K562 (cell line): ENCODE measurements at regions not wholly inside any gene's neighbourhood (a gene's known extent, or its start where the extent isn't known, plus 50 kb on each side); places are given as distances from the start of the nearest gene placed in this dataset.
"Not testable (repeated sequence)": the region's sequence is repeated elsewhere in the genome, so short reads cannot be mapped to it uniquely, and the experiment has no call there.

Source experiments
- ATAC-seq: fragments of 200-7000 bp; cut with Tn5 transposase; 3 replicates; pipeline ENCODE4 v1.9.1; 2020; ENCODE audit warnings: moderate library complexity
- BruUV-seq: library from RNA; stranded (reverse); fragments of 400-500 nt; replicated peaks from 2 replicates; lab custom pipeline; 2021; lab: Mats Ljungman, UMichigan
- CTCF ChIA-PET: fragments of 300-600 bp; formaldehyde crosslinking; extraction: SDS; loops from one replicate; lab custom pipeline; 2021; ENCODE audit warnings: low intra/inter-chr PET ratio; lab: Yijun Ruan, JAX
- POLR2A ChIA-PET: fragments of 300-600, 350-650 bp; sonication (Branson Sonifier 250); formaldehyde crosslinking; extraction: SDS; loops from one replicate; lab custom pipeline; 2021; ENCODE audit warnings: antibody characterized with exemption, inconsistent platforms; lab: Yijun Ruan, JAX
- DNase-seq, 4 experiments: peaks; one replicate each; pipeline versions ENCODE4 v3.0.0 to v3.0.0-alpha.2; 2011 to 2018; ENCODE audit warnings: low spot score in 3 of 4, mixed read lengths in 3 of 4; ENCODE audit errors: extremely low read depth in 1 of 4
- FAIRE-seq: peaks from 2 replicates; lab custom pipeline; 2011; peaks lifted over from hg19 to GRCh38; lab: Jason Lieb, UNC
- H2AFZ ChIP-seq: 2 replicates; pipeline ENCODE4 v1.6.0; 2011; ENCODE audit warnings: low read depth, low read length, control low read depth, inconsistent platforms
- H3K27ac ChIP-seq: fragments of 200-600 bp; 3 replicates; pipeline ENCODE4 v1.8.0; 2011; ENCODE audit warnings: low read depth, mild to moderate bottlenecking, control low read depth, inconsistent platforms, low read length, moderate library complexity, mixed read lengths; ENCODE audit errors: extremely low read depth
- H3K27me3 ChIP-seq, 2 experiments: fragments of 300-600 bp in 1 of 2; 2 replicates in 1 of 2; 3 replicates in 1 of 2; pipeline versions ENCODE4 v1.6.0 to v1.8.0; 2011; ENCODE audit warnings: inconsistent platforms in 2 of 2, low read length in 2 of 2, mild to moderate bottlenecking in 1 of 2, mixed read lengths in 1 of 2, moderate library complexity in 1 of 2; ENCODE audit not compliant: control insufficient read depth in 2 of 2, insufficient read depth in 2 of 2
- H3K36me3 ChIP-seq: fragments of 300-600 bp; 3 replicates; pipeline ENCODE4 v1.8.0; 2011; ENCODE audit warnings: mild to moderate bottlenecking, low read length, inconsistent platforms; ENCODE audit not compliant: control insufficient read depth, insufficient read depth
- H3K4me1 ChIP-seq, 2 experiments: fragments of 200-600 bp in 1 of 2; replicated peaks in 1 of 2; 2 replicates in 1 of 2; 3 replicates in 1 of 2; pipeline versions ENCODE4 v1.5.1 to v1.8.0; 2011; ENCODE audit warnings: inconsistent platforms in 2 of 2, low read length in 2 of 2, mild to moderate bottlenecking in 1 of 2, mixed read lengths in 1 of 2, moderate library complexity in 1 of 2; ENCODE audit not compliant: control insufficient read depth in 2 of 2, insufficient read depth in 2 of 2
- H3K4me2 ChIP-seq: 2 replicates; pipeline ENCODE4 v1.6.1; 2011; ENCODE audit warnings: low read length, control low read depth, inconsistent platforms, mixed read lengths; ENCODE audit not compliant: insufficient read depth
- H3K4me3 ChIP-seq: fragments of 200-600 bp; sonication (generic), shearing (Covaris generic); 2 replicates; pipeline ENCODE4 v1.5.1; 2016; ENCODE audit warnings: control low read depth, inconsistent platforms
- H3K79me2 ChIP-seq: fragments of 200-600 bp; 3 replicates; pipeline ENCODE4 v1.8.0; 2011; ENCODE audit warnings: low read length, inconsistent platforms; ENCODE audit not compliant: control insufficient read depth, insufficient read depth
- H3K9ac ChIP-seq, 2 experiments: 2 replicates each; pipeline versions ENCODE4 v1.6.0 to v1.6.1; 2011; ENCODE audit warnings: low read depth in 2 of 2, low read length in 2 of 2, control low read depth in 1 of 2, inconsistent platforms in 1 of 2, mild to moderate bottlenecking in 1 of 2, mixed read lengths in 1 of 2; ENCODE audit not compliant: insufficient read depth in 1 of 2
- H3K9me1 ChIP-seq: one replicate; pipeline ENCODE4 v1.6.0; 2011; ENCODE audit warnings: inconsistent platforms, mild to moderate bottlenecking, low read length, moderate library complexity; ENCODE audit not compliant: control insufficient read depth, insufficient read depth
- H3K9me3 ChIP-seq: replicated peaks from 2 replicates; pipeline ENCODE4 v1.5.1; 2011; ENCODE audit warnings: low read depth, low read length, inconsistent platforms; ENCODE audit not compliant: control insufficient read depth, insufficient read depth
- H4K20me1 ChIP-seq: replicated peaks from 2 replicates; pipeline ENCODE4 v1.6.1; 2011; ENCODE audit warnings: low read length, inconsistent platforms, mixed read lengths; ENCODE audit not compliant: control insufficient read depth, insufficient read depth
- ARID2 ChIP-seq: fragments of 450-650 bp; IDR thresholded peaks from 2 replicates; pipeline ENCODE4 v1.6.1; 2017; ENCODE audit warnings: antibody characterized with exemption, mild to moderate bottlenecking
- BCOR ChIP-seq: fragments of 450-650 bp; IDR thresholded peaks from 2 replicates; pipeline ENCODE4 v1.6.1; 2016
- CAMTA2 ChIP-seq: fragments of 250-450 bp; sonication (Bioruptor Pico); conservative IDR thresholded peaks from 2 replicates; pipeline ENCODE4 v1.5.1; 2022
- HNRNPK ChIP-seq: fragments of 200-400 bp; formaldehyde crosslinking; IDR thresholded peaks from one replicate; pipeline ENCODE4 v1.6.1; 2018; ENCODE audit warnings: mild to moderate bottlenecking, low read depth, low read length; ENCODE audit not compliant: poor library complexity, severe bottlenecking
- NFIC ChIP-seq: fragments of 450-650 bp; IDR thresholded peaks from 2 replicates; pipeline ENCODE4 v1.6.1; 2017; ENCODE audit warnings: mild to moderate bottlenecking, inconsistent platforms
- RBM25 ChIP-seq: fragments of 200-400 bp; formaldehyde crosslinking; IDR thresholded peaks from 2 replicates; pipeline ENCODE4 v1.6.1; 2018; ENCODE audit warnings: low read length, low read depth, moderate library complexity; ENCODE audit not compliant: severe bottlenecking
- SMAD3 ChIP-seq: fragments of 450-650 bp; formaldehyde crosslinking; conservative IDR thresholded peaks from 2 replicates; pipeline ENCODE4 v1.4.0; 2020; ENCODE audit warnings: mild to moderate bottlenecking
- SPI1 ChIP-seq: IDR thresholded peaks from 2 replicates; pipeline ENCODE4 v1.6.1; 2011; ENCODE audit warnings: low read depth, low read length, control low read depth, borderline replicate concordance
- TAF15 ChIP-seq: fragments of 200-400 bp; formaldehyde crosslinking; IDR thresholded peaks from 2 replicates; pipeline ENCODE4 v1.6.1; 2017; ENCODE audit warnings: mild to moderate bottlenecking, low read depth, low read length, moderate library complexity
- ZNF146 ChIP-seq: IDR thresholded peaks from one replicate; pipeline ENCODE4 v1.6.1; 2018; ENCODE audit warnings: missing compliant biosample characterization; ENCODE audit not compliant: unreplicated experiment
- ZNF57 ChIP-seq: fragments of 450-650 bp; formaldehyde crosslinking; IDR thresholded peaks from 2 replicates; pipeline ENCODE4 v1.4.0; 2020; ENCODE audit warnings: mild to moderate bottlenecking, moderate library complexity
- WGBS: fragments of 100-300 bp; shearing (Covaris generic); methylation state at CpG from one replicate; pipeline ENCODE4 v1.1.6; 2016; ENCODE audit warnings: low coverage, mixed read lengths; ENCODE audit not compliant: insufficient coverage; ENCODE audit errors: missing lambda C conversion rate; 5-methylcytosine and 5-hydroxymethylcytosine counted together
- in situ Hi-C: fragments of 300-500 bp; cut with MboI; formaldehyde crosslinking; loops from 4 replicates; pipeline ENCODE4 v1.15.0; 2018; ENCODE audit warnings: inconsistent platforms, mixed read lengths
- intact Hi-C: fragments of 100-400 bp; cut with micrococcal nuclease; formaldehyde crosslinking; loops from 2 replicates; pipeline ENCODE4 v1.14.2; 2022
- TF ChIP-seq, protein P1 (sequence below): fragments of 250-450 bp; sonication (Bioruptor Pico); IDR thresholded peaks from 2 replicates; pipeline ENCODE4 v1.5.0; 2021; ENCODE audit warnings: mild to moderate bottlenecking, moderate library complexity

DNA sequence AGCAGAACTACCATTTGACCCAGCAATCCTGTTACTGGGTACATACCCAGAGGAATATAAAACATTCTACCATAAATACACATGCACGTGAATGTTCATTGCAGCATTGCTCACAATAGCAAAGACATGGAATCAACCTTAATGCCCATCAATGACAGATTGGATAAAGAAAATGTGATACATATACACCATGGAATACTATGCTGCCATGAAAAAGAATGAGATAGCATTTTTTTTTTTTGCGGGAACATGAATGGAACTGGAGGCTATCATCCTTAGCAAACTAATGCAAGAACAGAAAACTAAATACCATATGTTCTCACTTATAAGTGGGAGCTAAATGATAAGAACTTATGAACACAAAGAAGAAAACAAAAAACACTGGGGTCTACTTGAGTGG, 72.5 kb upstream of the C1GALT1C1 start:
- TF ChIP-seq RBM25 = peak; percentile 57
- TF ChIP-seq ZNF146 (CRISPR knock-in tag) = peak; percentile 87
- H4K20me1 ChIP-seq, BruUV-seq, H3K9ac ChIP-seq, CTCF ChIA-PET, H3K27me3 ChIP-seq, in situ Hi-C loops, H3K4me3 ChIP-seq, H3K9me3 ChIP-seq, H3K4me2 ChIP-seq, H3K36me3 ChIP-seq, H2AFZ ChIP-seq, ATAC-seq, H3K27ac ChIP-seq, POLR2A ChIA-PET, H3K79me2 ChIP-seq, FAIRE-seq, H3K4me1 ChIP-seq, intact Hi-C loops, H3K9me1 ChIP-seq, DNase-seq: not testable (repeated sequence)
- WGBS = 0% methylated on average over 2 of the region's 2 CpGs

DNA sequence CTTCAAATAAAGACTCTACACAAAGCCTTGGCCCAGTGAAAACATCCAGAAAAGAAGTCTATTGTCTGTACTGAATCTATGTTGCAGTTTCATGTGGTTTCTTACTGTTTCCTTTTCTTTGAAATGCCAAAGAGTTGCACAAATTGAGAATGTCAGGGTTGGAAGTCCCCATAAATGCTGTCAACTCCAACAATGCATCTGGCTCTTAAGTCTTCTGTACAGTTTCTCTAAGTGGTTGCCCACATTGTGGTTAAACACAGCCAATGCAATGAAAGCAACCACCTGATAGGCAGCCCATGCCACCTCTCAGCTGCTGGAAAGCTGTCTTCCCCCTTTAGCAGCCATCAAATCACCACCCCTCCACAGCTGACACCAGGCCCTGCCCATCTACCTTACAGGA, 67.2 kb upstream of the C1GALT1C1 start:
- no TSS peak for BruUV-seq
- no peak for ATAC-seq
- no peak overlapping the region for H3K9ac ChIP-seq
- H3K4me3 ChIP-seq = no peak overlapping the region
- H3K27me3 ChIP-seq = no peaks in the 10 kb centered on the region; a peak in 2 of 5 replicates
- intact Hi-C loops (no loop called here), in situ Hi-C loops (no loop called here)
- H3K36me3 ChIP-seq = no peaks in the 10 kb centered on the region
- no peak for FAIRE-seq
- H3K79me2 ChIP-seq = no peaks in the 10 kb centered on the region
- DNase-seq = no peak
- no peak overlapping the region for H2AFZ ChIP-seq
- H3K9me3 ChIP-seq = no peaks in the 10 kb centered on the region
- no peaks in the 10 kb centered on the region for H3K4me1 ChIP-seq
- no peaks in the 10 kb centered on the region for H4K20me1 ChIP-seq
- H3K4me2 ChIP-seq = no peak overlapping the region
- no peaks in the 10 kb centered on the region for H3K9me1 ChIP-seq
- POLR2A ChIA-PET = interaction anchor here (0.6 kb wide), 1 partner anchor 63 kb away, joined by 3 read pairs; no protein-coding TSS in a partner anchor
- TF ChIP-seq SPI1 = no peak
- TF ChIP-seq CAMTA2 = no peak
- no peak for TF ChIP-seq NFIC
- TF ChIP-seq TAF15 = no peak
- TF ChIP-seq ARID2 = no peak
- no peak for TF ChIP-seq HNRNPK
- TF ChIP-seq SMAD3 (CRISPR knock-in tag) = no peak
- TF ChIP-seq, protein P1, sequence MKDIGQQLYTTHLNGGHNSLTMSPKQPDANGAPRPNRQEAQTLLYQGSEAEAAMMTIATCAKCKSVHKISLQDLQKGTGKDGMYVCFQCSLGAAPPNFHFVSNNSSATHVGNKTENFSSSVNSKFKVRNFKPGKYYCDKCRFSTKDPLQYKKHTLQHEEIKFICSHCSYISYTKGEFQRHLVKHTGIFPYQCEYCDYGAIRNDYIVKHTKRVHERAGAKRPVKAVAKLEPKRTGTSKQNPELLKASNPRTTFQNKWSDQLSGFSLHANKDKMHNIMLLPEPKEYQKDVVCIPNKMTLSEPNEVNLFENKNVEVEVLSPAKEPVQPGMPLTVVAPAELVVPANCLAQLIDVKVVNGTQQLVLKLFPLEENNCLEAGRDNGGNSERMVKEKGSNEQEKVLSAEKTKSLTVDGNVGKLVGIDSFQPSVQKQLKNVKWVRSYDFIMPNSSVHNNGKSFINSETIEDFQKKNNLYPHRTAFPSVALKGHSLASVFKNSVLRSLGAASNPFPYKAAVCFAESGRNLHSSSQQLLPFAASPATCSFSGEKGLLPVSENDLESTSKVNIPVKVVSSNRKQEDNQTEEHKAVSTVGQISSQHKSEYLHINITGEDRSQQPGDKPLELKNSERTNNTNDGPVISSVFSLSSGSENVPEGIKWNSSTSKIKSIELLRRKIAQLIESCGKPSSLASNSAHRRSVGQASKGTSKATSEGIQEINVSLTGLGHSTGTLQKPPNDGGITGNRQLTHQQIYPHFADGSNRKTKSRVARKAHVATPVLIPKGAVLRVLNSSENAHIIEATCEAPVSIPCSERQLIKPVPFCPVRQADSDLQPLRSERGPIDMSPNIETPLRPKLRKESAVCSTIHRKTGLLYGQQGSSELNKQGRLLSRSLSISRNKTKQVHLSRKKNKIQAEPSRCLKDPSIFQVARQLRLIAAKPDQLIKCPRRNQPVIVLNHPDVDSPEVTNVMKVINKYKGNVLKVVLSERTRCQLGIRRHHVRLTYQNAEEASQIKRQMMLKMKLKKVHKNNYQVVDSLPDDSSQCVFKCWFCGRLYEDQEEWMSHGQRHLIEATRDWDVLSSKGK (CRISPR knock-in tag) = no peak
- TF ChIP-seq BCOR = no peak
- TF ChIP-seq ZNF57 (CRISPR knock-in tag) = no peak
- TF ChIP-seq, all 486 proteins: peak for 0
- no peak overlapping the region for H3K27ac ChIP-seq
- CTCF ChIA-PET = no interaction called here
